Stimulated activated CD8-positive, alpha-beta memory T cell treated with anti-CD3 and anti-CD28 coated beads, Interleukin-15, amount 100 ng/mL, for 48 hours (primary cell): ENCODE measurements at regions not wholly inside any gene's neighbourhood (a gene's known extent, or its start where the extent isn't known, plus 50 kb on each side); places are given as distances from the start of the nearest gene placed in this dataset.

ENCODE experiments used
- DNase-seq, 2 donors: peaks; one replicate each; pipeline ENCODE4 v3.0.0-alpha.2; 2020; ENCODE audit warnings: low read depth in 2 of 2

DNA sequence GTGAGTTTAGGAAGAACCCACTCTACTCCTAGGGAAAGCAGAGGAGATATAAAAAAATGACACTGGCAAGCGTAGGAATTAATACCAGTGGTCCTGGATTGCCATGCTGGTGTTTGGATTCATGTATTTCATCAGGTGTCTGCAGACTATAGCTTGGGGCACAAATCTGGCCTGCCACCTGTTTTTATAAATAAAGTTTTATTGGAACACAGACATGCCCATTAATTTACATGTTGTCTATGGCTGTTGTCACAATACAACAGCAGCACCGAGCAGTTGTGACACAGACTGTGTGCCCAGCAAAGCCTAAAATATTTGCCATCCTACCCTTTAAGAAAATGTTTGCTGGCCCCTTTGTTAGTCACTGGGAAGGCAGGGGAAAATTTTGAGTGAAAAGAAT lies 553.2 kb downstream of the VRK1 start:
- DNase-seq, result no peak

DNA sequence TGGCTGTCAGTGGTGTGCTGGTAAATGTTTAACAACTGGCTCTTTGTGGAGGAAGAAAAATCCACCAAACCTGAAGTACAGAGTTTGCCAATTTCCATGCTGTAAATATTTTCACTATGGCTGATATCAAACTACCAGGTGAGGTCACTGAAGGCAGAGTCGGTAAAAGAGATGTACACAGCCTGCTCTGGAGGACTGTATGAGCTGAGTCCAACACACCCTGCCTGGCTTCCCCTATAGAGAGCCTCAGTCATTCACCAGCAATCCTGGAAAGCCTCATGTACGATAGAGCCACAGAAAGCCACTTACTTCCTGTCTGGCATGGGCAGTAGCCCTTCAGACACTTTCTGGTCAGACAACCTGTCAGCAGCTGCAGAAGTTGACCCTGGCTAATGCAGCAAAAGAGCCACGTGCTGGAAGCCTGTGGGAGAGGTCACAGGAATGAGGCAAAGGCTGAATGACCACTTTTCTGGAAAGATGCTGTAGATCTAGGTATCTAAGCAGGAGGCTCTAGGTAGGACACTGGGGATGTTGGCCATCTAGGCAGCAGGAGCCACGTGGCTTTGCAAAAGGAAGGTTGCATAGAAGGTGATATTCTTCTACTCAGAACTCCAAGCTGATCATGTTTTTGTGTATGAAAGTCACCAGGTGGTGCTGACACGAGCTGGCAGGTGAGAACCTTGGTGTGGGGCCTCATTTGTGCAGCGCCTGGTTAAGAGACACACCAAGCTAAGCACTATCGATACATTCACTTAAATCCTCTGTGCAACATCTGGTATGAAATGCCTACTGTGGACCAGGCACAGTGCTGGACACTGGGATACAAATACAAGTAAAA lies 553.9 kb downstream of the VRK1 start:
- DNase-seq, result no peak

DNA sequence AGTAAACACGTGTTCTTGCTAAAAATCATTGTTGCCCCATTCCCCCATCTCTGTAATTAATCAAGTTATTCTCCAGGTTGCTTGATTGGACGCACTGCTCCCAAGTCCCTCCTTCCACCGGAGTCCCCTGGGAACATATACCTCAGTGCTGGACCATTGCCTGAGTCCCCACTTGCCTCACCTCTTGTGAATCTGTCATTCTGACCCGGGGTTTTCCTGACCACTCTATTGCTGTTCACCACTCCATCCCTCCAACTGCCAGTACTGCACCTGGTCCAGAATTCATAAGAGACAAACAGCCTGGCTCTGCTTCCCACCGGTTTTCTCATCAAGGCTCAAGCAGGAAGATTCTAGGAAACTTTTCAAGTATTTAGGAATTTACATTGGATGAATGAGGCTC lies 555.9 kb downstream of the VRK1 start:
- no peak for DNase-seq

DNA sequence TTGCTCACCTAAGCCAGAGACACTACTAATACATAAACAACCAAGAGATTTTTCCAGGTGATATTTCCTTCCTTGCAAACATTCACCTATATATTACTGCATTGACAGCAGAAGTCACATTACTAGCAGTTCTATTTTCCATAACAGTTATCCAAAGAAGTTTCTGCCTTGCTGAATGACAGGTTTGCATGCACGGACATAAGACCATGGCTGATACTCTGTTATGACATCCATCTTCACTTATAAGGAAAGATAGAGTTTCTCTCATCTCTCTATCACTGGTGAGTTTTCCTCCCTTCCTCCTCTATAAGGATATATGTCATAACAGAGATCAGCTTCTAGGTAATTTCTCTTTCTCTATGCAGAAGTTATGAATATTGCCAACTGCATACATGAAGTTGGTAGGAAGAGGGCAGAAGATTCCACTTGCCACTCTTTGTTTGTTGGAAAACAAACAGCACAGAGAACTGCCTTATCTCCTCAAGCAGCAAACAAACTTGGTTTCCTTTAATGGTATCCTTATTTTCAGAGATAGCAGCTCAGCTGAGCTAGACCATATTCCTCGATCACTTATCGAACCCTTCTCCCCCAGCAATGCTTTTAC lies 557.0 kb downstream of the VRK1 start:
- DNase-seq, result no peak

DNA sequence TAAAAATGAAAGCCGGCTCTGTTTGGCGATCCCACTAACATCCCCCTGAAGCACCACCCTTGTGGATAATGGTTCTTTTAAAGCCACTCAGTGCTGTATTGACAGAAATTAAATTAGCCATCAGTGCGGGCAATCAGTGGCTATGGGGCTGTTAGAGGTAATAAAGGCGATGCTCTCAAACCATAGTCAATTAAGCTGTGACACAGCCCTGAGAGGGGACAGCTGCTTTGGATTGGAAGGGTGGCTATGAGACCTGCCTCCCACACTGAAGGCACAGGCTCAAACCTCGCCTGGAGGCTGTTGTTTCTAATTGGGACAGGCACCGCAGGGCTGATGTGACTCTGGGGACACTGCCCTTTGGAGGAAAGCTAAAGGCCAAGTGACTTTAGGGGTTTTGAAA lies 562.2 kb downstream of the VRK1 start:
- DNase-seq, result no peak

DNA sequence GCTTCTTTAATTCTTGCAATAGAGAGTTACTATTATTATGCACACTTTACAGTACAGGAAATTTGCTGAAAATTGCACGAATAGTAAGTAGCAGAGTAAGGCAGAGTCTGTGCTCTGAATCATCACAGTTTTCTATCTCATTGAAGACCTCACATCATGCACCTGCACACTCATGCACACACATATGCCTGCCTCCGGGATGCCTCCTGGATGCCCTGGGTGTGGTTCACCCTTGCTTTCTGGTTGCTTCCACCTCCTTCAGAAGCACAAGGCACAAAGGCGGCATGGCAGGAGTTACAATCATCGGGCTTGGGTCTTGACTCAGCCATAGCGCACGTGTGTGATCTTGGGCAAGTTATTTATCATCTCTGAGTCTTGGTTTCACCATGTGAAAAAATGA lies 564.0 kb downstream of the VRK1 start:
- no peak for DNase-seq

DNA sequence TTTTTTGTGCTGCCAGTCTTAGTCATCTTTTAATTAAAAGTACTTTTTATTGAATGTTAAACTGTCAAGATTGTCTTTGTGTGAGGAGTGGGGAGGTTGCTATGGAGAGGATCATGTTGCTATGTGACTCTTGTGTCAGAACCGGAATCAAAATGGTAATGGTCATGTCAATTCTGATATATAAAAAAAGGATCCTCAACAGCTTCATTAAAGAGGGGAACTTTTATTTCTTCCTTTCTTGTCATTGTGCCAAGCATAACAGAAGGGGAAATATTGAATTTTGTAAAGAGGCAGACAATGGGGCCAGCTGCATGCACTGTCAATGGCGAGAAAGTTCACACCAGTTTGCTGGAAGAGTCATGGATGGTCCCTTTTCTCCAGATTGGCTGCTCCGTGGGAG lies 564.8 kb downstream of the VRK1 start:
- DNase-seq, result no peak

DNA sequence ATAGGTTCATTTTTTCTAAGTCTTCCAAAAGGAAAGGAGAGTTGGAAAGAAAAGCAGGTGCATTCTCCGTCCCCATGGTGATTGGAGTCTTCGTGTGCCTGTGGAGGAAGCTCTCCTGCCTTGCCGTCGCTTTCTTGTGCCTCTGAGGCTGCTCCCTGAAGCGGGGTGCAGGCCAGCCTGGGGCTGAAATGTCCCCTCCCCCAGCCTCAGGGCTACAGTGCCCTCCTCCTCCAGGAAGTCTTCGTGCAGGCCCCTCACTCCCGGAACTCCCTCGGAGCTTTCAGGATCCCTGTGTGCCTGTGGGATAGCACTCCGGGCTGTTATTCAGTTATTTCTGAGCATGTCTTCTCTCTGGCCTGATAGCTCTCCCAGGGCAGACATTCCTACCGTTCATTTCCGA lies 569.2 kb downstream of the VRK1 start:
- DNase-seq, result no peak

DNA sequence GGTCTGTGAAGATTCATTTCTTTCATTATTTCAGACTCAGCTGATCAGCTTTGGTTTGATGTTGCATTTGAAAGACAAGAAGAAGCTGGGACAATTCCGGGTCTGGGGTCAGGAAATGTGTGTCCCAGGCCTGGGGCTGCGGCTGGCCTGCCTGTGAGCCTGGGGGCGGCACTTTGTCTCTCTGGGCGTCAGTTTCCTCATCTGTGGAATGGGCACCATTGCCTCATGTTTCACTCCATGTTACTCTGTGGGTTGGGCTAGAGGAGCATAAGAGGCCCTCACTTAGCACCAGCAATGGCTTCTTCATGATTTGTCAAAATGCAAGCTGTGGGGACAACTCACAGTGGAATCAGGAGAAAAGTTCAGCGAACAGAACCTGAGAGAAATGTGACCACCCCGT lies 570.1 kb downstream of the VRK1 start:
- DNase-seq, result no peak

DNA sequence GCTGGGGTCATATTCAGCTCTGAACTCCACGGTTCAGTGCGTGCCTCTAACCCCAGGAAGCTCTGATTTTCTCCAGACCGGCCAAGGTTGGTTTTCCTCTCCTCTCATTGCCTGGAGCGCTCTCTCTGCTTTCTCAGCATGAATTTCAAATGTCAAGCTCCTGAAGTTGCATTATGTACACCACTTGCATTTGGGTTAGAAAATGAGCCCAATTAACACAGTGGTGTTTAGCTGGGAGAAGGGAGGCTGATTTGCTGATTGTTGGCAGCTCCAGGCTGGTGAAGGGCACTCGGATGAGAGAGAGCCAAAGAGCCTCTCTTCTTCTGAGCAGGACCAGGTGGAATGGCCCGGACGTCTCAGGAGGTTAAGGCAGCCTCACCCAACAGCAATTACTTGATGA lies 570.9 kb downstream of the VRK1 start:
- no peak for DNase-seq

DNA sequence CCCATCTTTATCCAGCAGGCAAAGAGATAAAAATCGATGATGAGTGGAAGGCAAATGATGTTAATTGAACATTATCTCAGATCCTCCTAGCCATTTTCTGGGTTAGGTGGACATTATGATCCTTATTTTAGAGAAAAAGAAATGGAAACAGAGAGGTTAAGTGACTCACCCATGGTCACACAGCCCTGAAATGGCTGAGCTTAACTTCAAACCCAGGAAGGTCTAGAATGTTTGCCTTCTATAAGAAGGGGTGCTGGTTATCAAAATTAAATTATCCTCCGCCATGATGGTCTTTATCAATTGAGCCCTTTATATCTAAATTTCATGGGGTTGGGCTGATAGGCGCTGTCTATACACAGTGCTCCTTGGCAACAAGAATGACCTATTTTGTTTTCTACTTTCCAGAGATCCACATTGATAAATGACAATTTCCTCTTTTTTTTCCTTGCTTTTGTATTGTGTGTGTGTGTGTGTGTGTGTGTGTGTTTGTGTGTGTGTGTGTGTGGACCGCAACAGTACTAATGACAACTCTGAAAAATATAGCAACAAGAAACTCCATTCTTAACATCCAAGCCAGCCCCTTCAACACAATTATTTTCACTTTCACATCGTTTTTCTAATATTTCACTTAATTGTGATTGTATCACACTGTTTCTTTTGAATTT lies 571.9 kb downstream of the VRK1 start:
- DNase-seq, result no peak

DNA sequence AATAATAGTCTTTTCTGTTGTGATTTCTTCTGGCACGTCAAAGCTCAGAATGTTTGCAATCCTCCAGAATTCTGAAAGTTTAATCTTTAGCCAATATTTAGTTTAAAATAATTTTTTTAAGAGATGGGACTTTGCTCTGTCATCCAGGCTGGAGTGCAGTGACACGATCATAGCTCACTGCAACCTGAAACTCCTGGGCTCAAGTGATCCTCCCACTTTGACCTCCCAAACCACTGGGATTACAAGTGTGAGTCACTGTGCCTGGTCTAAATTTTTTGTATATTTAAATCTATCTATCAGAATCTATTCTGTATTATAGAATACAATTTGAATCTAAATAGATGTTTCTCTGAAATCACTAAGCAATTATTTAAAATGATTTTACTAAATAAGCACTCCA lies 572.7 kb downstream of the VRK1 start:
- DNase-seq, result no peak

DNA sequence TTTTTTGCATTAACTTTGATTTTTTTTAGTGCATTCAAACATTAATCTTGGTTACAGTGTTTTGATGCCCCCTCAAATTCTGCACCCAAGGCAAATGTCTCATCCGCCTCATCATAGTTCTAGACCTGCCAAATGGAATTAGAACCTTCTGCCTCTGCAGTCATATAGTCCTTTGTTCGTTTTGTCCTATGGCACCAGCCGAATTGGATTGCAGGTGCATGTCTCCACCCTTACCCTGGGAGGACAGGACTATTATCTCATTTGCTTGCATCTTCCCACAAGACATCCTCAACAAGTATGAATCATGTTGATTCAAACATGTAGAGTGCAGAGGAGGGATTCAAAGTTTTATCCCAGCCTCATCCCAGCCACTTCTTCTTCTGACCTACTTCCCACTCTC lies 579.1 kb downstream of the VRK1 start:
- DNase-seq, result no peak

DNA sequence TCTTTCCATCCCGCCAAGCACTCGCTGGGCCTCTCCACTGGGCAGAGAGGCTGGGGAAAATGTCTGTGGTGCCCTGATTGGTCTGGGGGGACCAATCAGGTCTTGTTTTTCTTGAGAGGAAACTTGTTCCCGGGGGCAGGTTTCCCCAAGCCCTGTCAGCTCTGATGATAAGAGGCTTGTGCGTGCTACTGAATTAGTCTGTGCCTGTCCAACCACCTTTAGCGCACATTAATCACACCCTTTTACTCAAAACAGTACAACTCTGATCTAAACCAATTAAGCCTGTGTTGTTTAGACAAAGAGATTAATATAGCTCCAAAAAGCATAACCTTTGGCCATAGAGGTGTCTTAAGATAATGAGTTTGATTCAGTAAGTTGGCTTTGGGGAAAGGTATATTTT lies 580.4 kb downstream of the VRK1 start:
- no peak for DNase-seq

DNA sequence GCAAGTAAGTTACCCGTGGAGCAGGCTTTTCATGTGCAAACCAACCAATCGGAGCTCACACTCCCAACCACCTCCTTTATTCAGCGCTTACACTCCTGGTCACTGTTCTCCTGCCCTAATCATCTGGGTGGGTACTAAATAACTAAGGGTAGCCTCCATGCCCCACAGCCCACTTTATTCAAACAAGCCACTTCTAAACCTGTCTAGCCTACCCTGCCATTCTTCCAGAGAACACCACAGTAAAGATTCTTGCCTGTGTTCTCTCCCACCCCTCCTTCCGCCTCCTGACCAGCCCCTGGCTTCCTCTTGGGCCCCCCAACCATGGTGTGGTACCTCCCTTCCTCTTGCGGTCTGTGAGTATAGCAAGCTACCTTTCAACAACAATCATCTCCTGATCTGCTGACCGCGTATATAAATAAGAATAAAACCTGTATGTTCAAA lies 581.9 kb downstream of the VRK1 start:
- peak; percentile 23 to 29 for DNase-seq

DNA sequence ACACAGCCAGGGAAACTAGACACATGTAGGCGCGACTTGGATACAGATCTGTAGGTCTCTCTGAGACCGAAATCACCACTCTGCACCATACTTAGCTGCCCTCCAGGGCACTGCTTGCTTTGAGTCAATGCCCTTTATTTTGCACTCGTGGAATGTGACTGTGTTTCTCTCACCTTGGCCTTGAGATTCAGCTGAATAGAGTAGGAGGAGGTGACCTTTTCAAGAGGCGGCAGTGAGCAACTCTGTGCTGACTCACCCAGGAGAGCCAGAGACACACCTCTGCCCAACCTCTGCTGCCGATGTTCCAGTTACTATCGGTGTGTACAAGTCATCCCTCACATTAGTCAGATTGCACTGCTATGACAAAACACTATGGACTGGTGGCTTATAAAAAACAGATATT lies 583.4 kb downstream of the VRK1 start:
- DNase-seq, result peak; percentile 67 to 78

DNA sequence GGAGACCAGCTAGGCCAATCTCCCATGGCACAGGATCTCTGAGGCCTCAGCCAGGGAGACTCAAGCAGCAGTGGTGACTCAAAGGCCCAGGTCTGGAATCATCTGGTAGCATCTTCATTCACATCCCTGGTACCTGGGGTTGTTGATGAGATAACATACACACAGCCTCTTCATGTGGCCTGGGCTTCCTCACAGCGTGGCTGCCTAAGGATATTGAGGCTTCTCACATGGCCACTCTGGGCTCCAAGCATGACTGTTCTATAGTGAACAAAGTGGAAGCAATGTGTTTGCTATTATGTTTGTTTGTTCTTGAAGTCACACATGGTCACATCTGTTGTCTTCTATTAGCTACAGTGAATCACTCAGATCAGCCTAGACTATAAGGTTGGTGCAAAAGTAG lies 584.1 kb downstream of the VRK1 start:
- DNase-seq, result no peak

DNA sequence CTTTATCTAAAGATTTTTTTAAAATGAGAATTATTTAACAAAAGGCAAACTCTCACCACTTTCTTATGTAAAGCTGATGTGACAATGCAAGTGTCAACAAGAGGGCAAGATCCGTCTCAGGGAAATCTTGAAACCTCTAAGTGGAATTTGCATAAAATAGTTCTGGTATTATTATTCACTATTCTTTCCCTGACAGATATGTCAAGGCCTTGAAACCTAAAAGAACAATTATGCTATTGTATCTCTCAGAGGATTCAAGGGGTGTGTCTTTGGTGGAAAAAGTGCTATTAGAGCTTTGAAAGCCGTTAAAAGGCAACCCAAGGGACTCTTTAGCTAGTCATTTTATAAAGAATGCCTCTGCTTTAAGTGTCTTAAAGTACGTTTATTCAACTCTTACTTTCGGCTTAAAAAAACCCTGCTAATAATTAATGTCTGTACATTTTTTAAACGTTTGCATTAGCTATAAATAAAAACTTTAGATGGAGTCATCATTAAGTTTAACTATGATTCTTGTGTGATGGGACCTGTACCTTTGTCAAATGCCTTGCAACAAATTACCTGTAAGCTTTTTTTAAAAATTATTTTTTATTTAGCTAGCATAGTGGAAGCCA lies 585.5 kb downstream of the VRK1 start:
- DNase-seq, result no peak

DNA sequence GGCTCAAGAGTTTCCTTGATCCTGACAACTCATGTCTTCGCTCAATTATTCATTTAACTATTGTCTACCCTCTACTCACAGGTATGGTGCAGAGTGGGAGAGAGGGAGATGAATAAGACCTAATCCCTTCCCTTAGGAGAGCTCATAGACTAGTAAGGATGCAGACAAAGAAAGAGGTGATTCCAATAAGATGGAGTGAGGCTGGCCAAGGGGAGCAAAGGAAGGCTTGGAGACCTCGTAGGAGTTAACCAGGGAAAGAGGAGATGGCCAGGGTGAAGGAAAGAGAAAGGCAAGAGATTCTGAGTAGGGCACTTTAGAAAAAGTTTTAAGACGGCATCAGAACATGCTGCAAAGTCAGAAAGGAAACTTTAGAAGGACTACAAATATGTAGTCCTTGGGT lies 588.5 kb downstream of the VRK1 start:
- DNase-seq, result no peak

DNA sequence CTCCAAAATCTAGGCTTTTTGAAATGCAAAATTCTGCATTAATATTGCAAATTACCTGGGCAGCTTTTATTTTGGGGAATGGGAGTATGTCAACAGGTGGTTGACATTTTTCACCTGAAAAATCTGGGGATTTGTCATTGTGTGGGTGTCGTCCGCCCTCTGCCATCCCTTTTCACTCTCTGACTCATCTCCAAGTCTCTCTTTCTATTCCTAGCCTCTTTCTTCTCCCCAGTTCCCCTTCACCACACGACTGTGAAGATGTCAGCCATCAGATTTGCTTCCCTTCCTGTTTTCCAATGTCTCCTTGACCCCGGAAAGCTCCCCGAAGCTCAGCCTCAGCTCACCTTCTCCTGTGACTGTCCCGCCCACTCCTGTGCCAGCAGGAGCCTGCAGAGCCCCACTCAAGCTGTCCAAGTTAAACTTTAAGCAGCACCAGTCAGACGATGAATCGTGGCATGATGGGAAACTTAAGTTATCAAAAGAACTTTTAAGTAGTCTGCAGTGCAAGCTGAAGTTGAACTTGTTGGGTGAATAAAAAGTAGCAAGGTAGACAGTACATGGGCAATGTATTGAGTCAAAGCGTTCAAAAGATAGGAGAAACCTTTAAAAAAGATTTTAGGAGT lies 590.2 kb downstream of the VRK1 start:
- no peak for DNase-seq

DNA sequence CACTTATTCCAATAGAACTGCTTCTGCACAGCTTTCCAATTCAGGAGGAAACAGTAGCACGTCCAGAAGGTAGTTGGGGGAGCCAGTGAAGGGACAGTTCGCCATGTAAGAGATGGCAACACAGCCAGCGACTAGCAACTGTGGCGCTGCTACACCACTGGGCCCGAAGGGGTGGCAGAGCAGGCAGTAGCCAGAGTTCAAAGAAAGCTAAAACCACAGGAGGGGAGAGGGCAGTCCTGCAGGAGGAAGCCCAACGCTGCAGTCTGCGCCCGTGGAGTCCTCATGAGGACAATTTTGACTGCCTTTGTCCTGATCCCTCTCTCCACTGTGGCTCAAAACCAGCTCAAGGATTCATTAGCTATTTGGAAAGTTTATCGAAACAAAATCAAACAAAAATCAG lies 591.2 kb downstream of the VRK1 start:
- DNase-seq, result no peak

DNA sequence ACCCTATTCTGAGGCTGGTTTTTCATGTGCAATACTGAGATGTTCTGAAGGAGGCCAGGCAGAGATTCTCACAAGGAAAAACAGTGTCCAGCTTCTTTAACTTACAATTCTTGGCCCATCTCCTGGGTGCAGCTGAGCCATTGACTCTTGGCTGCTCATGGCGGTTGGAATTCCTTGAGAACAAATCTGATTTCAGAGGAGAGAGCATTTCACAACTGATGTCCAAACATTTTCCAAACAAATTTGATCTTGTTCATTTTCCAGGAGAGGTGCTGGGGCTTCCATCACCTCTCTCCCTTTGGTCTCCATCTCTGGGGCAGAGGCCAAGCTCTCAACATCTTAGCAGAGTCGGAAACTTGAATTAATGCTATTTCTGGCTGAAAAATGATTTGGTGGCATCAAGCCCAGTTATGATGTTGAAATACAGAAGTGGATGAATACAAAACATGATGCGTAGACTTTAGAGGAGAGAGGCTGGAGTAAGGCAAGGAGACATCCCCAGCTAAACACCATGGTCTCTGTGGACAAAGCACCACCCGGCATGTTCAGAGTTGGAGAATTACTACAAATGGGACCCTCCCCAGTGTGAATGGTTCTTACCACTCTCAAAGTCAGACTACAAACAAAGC lies 593.0 kb downstream of the VRK1 start:
- no peak for DNase-seq
